ENCODE measurements at regions not wholly inside any gene's neighbourhood (a gene's known extent, or its start where the extent isn't known, plus 50 kb on each side); places are given as distances from the start of the nearest gene placed in this dataset.

GRCh38 chr9:11072176-11072575, 459.4 kb upstream of the PTPRD start:
- no peak for ATAC-seq
- no peaks in the 10 kb centered on the region for H3K36me3 ChIP-seq
- 0% methylated on average over 1 of the region's 1 CpG for WGBS, 2 donors (ENCODE audit: low coverage in 1 of 2)
- no peak overlapping the region for H3K4me3 ChIP-seq
- H3K27me3 ChIP-seq = no peaks in the 10 kb centered on the region
- TF ChIP-seq POLR2AphosphoS5 (IDR thresholded peaks at IDR 0.05) = no peak
- no peak for TF ChIP-seq POLR2A (IDR thresholded peaks at IDR 0.05)
- no peak for TF ChIP-seq CTCF (IDR thresholded peaks at IDR 0.05)
- TF ChIP-seq EP300 (IDR thresholded peaks at IDR 0.05) = no peak
- H3K27ac ChIP-seq = no peak overlapping the region
- no peaks in the 10 kb centered on the region for H3K9me3 ChIP-seq
- no peaks in the 10 kb centered on the region for H3K4me1 ChIP-seq

- no peak for ATAC-seq
- Histone ChIP-seq H3K36me3 (no peaks in the 10 kb centered on the region), H3K4me1 (no peaks in the 10 kb centered on the region), H3K4me3 (no peak overlapping the region), H3K27me3 (no peaks in the 10 kb centered on the region), H3K9me3 (no peaks in the 10 kb centered on the region), H3K27ac (no peak overlapping the region)
- TF ChIP-seq POLR2A (IDR thresholded peaks at IDR 0.05) = no peak
- no peak for TF ChIP-seq CTCF (IDR thresholded peaks at IDR 0.05)
- no peak for TF ChIP-seq EP300 (IDR thresholded peaks at IDR 0.05)
- no peak for TF ChIP-seq POLR2AphosphoS5 (IDR thresholded peaks at IDR 0.05)
- WGBS, 2 donors (ENCODE audit: low coverage in 1 of 2) = 56 to 59% methylated on average over 2 of the region's 2 CpGs
These were observed 473.8 kb upstream of the PTPRD start for GRCh38 chr9:11086561-11086960.

GRCh38 chr9:11088821-11089374, 476.1 kb upstream of the PTPRD start:
- Histone ChIP-seq H3K4me3 (no peak overlapping the region), H3K4me1 (no peaks in the 10 kb centered on the region), H3K36me3 (no peaks in the 10 kb centered on the region), H3K9me3 (no peaks in the 10 kb centered on the region), H3K27me3 (no peaks in the 10 kb centered on the region), H3K27ac (no peak overlapping the region)
- 80 to 89% methylated on average over 1 of the region's 1 CpG for WGBS, 2 donors (ENCODE audit: low coverage in 1 of 2)
- ATAC-seq = no peak
- TF ChIP-seq CTCF (IDR thresholded peaks at IDR 0.05) (no peak), POLR2A (IDR thresholded peaks at IDR 0.05) (no peak), EP300 (IDR thresholded peaks at IDR 0.05) (no peak), POLR2AphosphoS5 (IDR thresholded peaks at IDR 0.05) (no peak)

GRCh38 chr9:11092974-11093373, 480.2 kb upstream of the PTPRD start:
- no peaks in the 10 kb centered on the region for H3K36me3 ChIP-seq
- H3K4me3 ChIP-seq = no peak overlapping the region
- no peaks in the 10 kb centered on the region for H3K4me1 ChIP-seq
- no peaks in the 10 kb centered on the region for H3K27me3 ChIP-seq
- no peak for ATAC-seq
- TF ChIP-seq POLR2AphosphoS5 (IDR thresholded peaks at IDR 0.05) (no peak), EP300 (IDR thresholded peaks at IDR 0.05) (no peak), CTCF (IDR thresholded peaks at IDR 0.05) (no peak), POLR2A (IDR thresholded peaks at IDR 0.05) (no peak)
- H3K9me3 ChIP-seq = no peaks in the 10 kb centered on the region
- 47 to 62% methylated on average over 1 of the region's 1 CpG for WGBS, 2 donors (ENCODE audit: low coverage in 1 of 2)
- H3K27ac ChIP-seq = no peak overlapping the region

GRCh38 chr9:11097020-11097419, 484.2 kb upstream of the PTPRD start:
- Histone ChIP-seq H3K4me3 (no peak overlapping the region), H3K27ac (no peak overlapping the region), H3K27me3 (no peaks in the 10 kb centered on the region), H3K36me3 (no peaks in the 10 kb centered on the region), H3K9me3 (no peaks in the 10 kb centered on the region), H3K4me1 (no peaks in the 10 kb centered on the region)
- ATAC-seq = no peak
- no peak for TF ChIP-seq CTCF (IDR thresholded peaks at IDR 0.05)
- TF ChIP-seq POLR2A (IDR thresholded peaks at IDR 0.05) = no peak
- no peak for TF ChIP-seq EP300 (IDR thresholded peaks at IDR 0.05)
- no peak for TF ChIP-seq POLR2AphosphoS5 (IDR thresholded peaks at IDR 0.05)
- WGBS, 2 donors (ENCODE audit: low coverage in 1 of 2) = 64 to 89% methylated on average over 1 of the region's 1 CpG

All from gastroesophageal sphincter (tissue), 4 donors.